HCT116 (cell line): ENCODE measurements at regions not wholly inside any gene's neighbourhood (a gene's known extent, or its start where the extent isn't known, plus 50 kb on each side); places are given as distances from the start of the nearest gene placed in this dataset.

Source experiments
- ATAC-seq: fragments of 200-7000 bp; cut with Tn5 transposase; 2 replicates; pipeline ENCODE4 v1.9.1; 2020; ENCODE audit warnings: mild to moderate bottlenecking, moderate library complexity
- BruUV-seq: library from RNA; stranded (reverse); fragments of 400-500 nt; replicated peaks from 2 replicates; lab custom pipeline; 2021; lab: Mats Ljungman, UMichigan
- CTCF ChIA-PET: fragments of 300-600 bp; sonication (Branson Sonifier 250); formaldehyde crosslinking; loops from one replicate; lab custom pipeline; 2021; ENCODE audit warnings: antibody characterized with exemption; lab: Charles Lee
- POLR2A ChIA-PET: fragments of 300-600, 350-600 bp; sonication (Branson Sonifier 250); formaldehyde crosslinking; loops from one replicate; lab custom pipeline; 2021; ENCODE audit warnings: antibody characterized with exemption; lab: Charles Lee
- RAD21 ChIA-PET, 2 experiments: fragments of 300-600 bp; sonication (Branson Sonifier 250); formaldehyde crosslinking; loops; one replicate each; lab custom pipeline; 2023; ENCODE audit warnings: low total read pairs in 2 of 2; ENCODE audit not compliant: uncharacterized antibody in 2 of 2, unreplicated experiment in 2 of 2, low non-redundant PET in 1 of 2; lab: Charles Lee
- DNase-seq: peaks from one replicate; pipeline ENCODE4 v3.0.0-alpha.2; 2010; ENCODE audit warnings: low read depth, low spot score
- H2AFZ ChIP-seq: fragments of 200-600 bp; shearing (Covaris generic), sonication (generic); 2 replicates; pipeline ENCODE4 v1.6.1; 2017; ENCODE audit warnings: low read depth, mixed run types, mixed read lengths, antibody characterized with exemption, low read length; ENCODE audit not compliant: poor library complexity, severe bottlenecking
- H3K27ac ChIP-seq: 2 replicates; pipeline ENCODE4 v1.5.1; 2012; ENCODE audit warnings: low read depth, low read length
- H3K27me3 ChIP-seq: fragments of 200-600 bp; sonication (generic); 2 replicates; pipeline ENCODE4 v1.6.1; 2016; ENCODE audit warnings: mixed run types, low read length, mixed read lengths; ENCODE audit not compliant: insufficient read depth
- H3K36me3 ChIP-seq, 2 experiments: fragments of 200-500 bp in 1 of 2; fragments of 200-600 bp in 1 of 2; sonication (Bioruptor generic) in 1 of 2; sonication (generic) in 1 of 2; 2 replicates each; pipeline versions ENCODE4 v1.5.1 to v1.6.1; 2014 to 2016; ENCODE audit warnings: low read length in 2 of 2, inconsistent platforms in 1 of 2, mixed read lengths in 1 of 2, mixed run types in 1 of 2; ENCODE audit not compliant: insufficient read depth in 2 of 2, control insufficient read depth in 1 of 2
- H3K4me1 ChIP-seq, 2 experiments: fragments of 200-600 bp in 1 of 2; sonication (generic) in 1 of 2; 2 replicates each; pipeline versions ENCODE4 v1.5.1 to v1.6.1; 2012 to 2017; ENCODE audit warnings: low read length in 2 of 2, inconsistent platforms in 1 of 2, mild to moderate bottlenecking in 1 of 2, mixed read lengths in 1 of 2, mixed run types in 1 of 2, moderate library complexity in 1 of 2; ENCODE audit not compliant: insufficient read depth in 2 of 2, control insufficient read depth in 1 of 2
- H3K4me2 ChIP-seq: fragments of 200-600 bp; sonication (generic); 2 replicates; pipeline ENCODE4 v1.6.1; 2017; ENCODE audit warnings: mixed run types, low read length, mixed read lengths
- H3K4me3 ChIP-seq, 2 experiments: fragments of 200-600 bp in 1 of 2; sonication (generic) in 1 of 2; replicated peaks in 1 of 2; 2 replicates each; pipeline ENCODE4 v1.5.1; 2011 to 2016; ENCODE audit warnings: low read length in 2 of 2, control low read depth in 1 of 2, low read depth in 1 of 2, mild to moderate bottlenecking in 1 of 2, mixed read lengths in 1 of 2, mixed run types in 1 of 2
- H3K79me2 ChIP-seq: fragments of 200-600 bp; sonication (generic); 2 replicates; pipeline ENCODE4 v1.6.1; 2017; ENCODE audit warnings: mild to moderate bottlenecking, mixed run types, low read length, moderate library complexity, mixed read lengths; ENCODE audit not compliant: insufficient read depth
- H3K9ac ChIP-seq: fragments of 200-600 bp; sonication (generic); 2 replicates; pipeline ENCODE4 v1.6.1; 2016; ENCODE audit warnings: low read length, mixed read lengths
- H3K9me2 ChIP-seq: fragments of 200-600 bp; sonication (generic), shearing (Covaris generic); 2 replicates; pipeline ENCODE4 v1.6.1; 2017; ENCODE audit warnings: mixed run types, mild to moderate bottlenecking, moderate library complexity; ENCODE audit not compliant: insufficient read depth
- H3K9me3 ChIP-seq, 2 experiments: fragments of 200-500 bp in 1 of 2; fragments of 200-600 bp in 1 of 2; sonication (Bioruptor generic) in 1 of 2; sonication (generic) in 1 of 2; 2 replicates each; pipeline ENCODE4 v1.6.1; 2014 to 2017; ENCODE audit warnings: low read length in 2 of 2, mixed read lengths in 2 of 2, inconsistent platforms in 1 of 2, low read depth in 1 of 2, mild to moderate bottlenecking in 1 of 2, mixed run types in 1 of 2, moderate library complexity in 1 of 2; ENCODE audit not compliant: control insufficient read depth in 1 of 2, insufficient read depth in 1 of 2
- H4K20me1 ChIP-seq: fragments of 200-600 bp; sonication (generic), shearing (Covaris generic); 2 replicates; pipeline ENCODE4 v1.6.1; 2017; ENCODE audit warnings: mixed run types, mild to moderate bottlenecking, moderate library complexity; ENCODE audit not compliant: insufficient read depth
- CBX3 ChIP-seq: IDR thresholded peaks from 2 replicates; pipeline ENCODE4 v1.6.1; 2012; ENCODE audit warnings: low read depth
- EZH2phosphoT487 ChIP-seq: fragments of 200-600 bp; IDR thresholded peaks from 2 replicates; pipeline ENCODE4 v1.6.1; 2018; ENCODE audit warnings: antibody characterized with exemption, borderline replicate concordance
- JUND ChIP-seq: IDR thresholded peaks from 2 replicates; pipeline ENCODE4 v1.6.1; 2012
- POLR2A ChIP-seq: IDR thresholded peaks from 2 replicates; pipeline ENCODE4 v1.7.0; 2011; ENCODE audit warnings: borderline replicate concordance; ENCODE audit not compliant: insufficient read depth, insufficient read length; ENCODE audit errors: extremely low read depth
- RAD21 ChIP-seq: IDR thresholded peaks from 2 replicates; pipeline ENCODE4 v1.6.1; 2012; ENCODE audit warnings: low read depth, mild to moderate bottlenecking
- SIN3A ChIP-seq: IDR thresholded peaks from 2 replicates; pipeline ENCODE4 v1.6.1; 2012; ENCODE audit warnings: low read depth
- SP1 ChIP-seq: IDR thresholded peaks from 2 replicates; pipeline ENCODE4 v1.6.1; 2012; ENCODE audit warnings: low read depth
- SRF ChIP-seq: IDR thresholded peaks from 2 replicates; pipeline ENCODE4 v1.6.1; 2012; ENCODE audit warnings: low read depth
- intact Hi-C: fragments of 100-400 bp; cut with micrococcal nuclease; formaldehyde crosslinking; loops from 2 replicates; pipeline ENCODE4 v1.10.0; 2022
- TF ChIP-seq, protein P1 (sequence below): IDR thresholded peaks from 2 replicates; pipeline ENCODE4 v1.6.1; 2012
- TF ChIP-seq, protein P2 (sequence below): IDR thresholded peaks from 2 replicates; pipeline ENCODE4 v1.6.1; 2012; ENCODE audit warnings: low read depth

DNA sequence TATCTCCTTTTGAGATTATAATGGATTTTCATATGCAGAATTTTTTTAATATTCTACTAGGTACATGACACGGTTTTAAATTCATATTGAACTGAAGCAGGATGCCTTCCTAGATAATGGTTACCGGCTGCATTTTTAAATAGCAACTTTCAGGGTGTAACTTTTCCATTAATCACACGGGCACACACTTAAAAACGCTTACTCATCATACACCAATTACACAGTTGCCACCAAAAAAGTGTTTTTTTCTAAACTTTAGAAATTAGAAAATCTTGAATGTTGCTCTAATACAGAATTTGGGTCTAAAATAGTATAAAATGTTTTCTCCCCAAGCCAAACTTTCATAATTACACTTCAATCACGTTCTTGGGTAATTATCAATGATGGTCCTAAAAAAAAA is 149.1 kb upstream of the RNF32 start:
- Histone ChIP-seq H2AFZ (no peak overlapping the region), H3K9me3 (no peaks in the 10 kb centered on the region), H4K20me1 (no peaks in the 10 kb centered on the region), H3K9me2 (no peaks in the 10 kb centered on the region), H3K9ac (no peak overlapping the region), H3K79me2 (no peaks in the 10 kb centered on the region), H3K4me1 (no peaks in the 10 kb centered on the region), H3K27me3 (no peaks in the 10 kb centered on the region; the same call in 1 of the 2 replicates), H3K27ac (no peak overlapping the region), H3K4me2 (no peak overlapping the region), H3K36me3 (no peaks in the 10 kb centered on the region), H3K4me3 (no peak overlapping the region)
- ChIA-PET POLR2A (no interaction called here), CTCF (no interaction called here), RAD21 (no interaction called here)
- intact Hi-C loops, result no loop called here
- DNase-seq (no peak), ATAC-seq (no peak)
- TF ChIP-seq POLR2A (no peak), JUND (no peak), SRF (no peak), CBX3 (no peak), RAD21 (no peak), SIN3A (no peak), SP1 (no peak), EZH2phosphoT487 (no peak)
- TF ChIP-seq, protein P1, sequence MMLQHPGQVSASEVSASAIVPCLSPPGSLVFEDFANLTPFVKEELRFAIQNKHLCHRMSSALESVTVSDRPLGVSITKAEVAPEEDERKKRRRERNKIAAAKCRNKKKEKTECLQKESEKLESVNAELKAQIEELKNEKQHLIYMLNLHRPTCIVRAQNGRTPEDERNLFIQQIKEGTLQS, result no peak
- TF ChIP-seq, protein P2, sequence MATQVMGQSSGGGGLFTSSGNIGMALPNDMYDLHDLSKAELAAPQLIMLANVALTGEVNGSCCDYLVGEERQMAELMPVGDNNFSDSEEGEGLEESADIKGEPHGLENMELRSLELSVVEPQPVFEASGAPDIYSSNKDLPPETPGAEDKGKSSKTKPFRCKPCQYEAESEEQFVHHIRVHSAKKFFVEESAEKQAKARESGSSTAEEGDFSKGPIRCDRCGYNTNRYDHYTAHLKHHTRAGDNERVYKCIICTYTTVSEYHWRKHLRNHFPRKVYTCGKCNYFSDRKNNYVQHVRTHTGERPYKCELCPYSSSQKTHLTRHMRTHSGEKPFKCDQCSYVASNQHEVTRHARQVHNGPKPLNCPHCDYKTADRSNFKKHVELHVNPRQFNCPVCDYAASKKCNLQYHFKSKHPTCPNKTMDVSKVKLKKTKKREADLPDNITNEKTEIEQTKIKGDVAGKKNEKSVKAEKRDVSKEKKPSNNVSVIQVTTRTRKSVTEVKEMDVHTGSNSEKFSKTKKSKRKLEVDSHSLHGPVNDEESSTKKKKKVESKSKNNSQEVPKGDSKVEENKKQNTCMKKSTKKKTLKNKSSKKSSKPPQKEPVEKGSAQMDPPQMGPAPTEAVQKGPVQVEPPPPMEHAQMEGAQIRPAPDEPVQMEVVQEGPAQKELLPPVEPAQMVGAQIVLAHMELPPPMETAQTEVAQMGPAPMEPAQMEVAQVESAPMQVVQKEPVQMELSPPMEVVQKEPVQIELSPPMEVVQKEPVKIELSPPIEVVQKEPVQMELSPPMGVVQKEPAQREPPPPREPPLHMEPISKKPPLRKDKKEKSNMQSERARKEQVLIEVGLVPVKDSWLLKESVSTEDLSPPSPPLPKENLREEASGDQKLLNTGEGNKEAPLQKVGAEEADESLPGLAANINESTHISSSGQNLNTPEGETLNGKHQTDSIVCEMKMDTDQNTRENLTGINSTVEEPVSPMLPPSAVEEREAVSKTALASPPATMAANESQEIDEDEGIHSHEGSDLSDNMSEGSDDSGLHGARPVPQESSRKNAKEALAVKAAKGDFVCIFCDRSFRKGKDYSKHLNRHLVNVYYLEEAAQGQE, result no peak
- BruUV-seq, result no TSS peak
